A673 (cell line): ENCODE measurements at regions not wholly inside any gene's neighbourhood (a gene's known extent, or its start where the extent isn't known, plus 50 kb on each side); places are given as distances from the start of the nearest gene placed in this dataset.

ENCODE experiments used
- EZH2 ChIP-seq: fragments of 200-600 bp; sonication (generic); IDR thresholded peaks from 2 replicates; pipeline ENCODE4 v1.6.1; 2017; ENCODE audit warnings: borderline replicate concordance, low read depth, mild to moderate bottlenecking, mixed read lengths, antibody characterized with exemption, low read length; ENCODE audit not compliant: poor library complexity, severe bottlenecking
- TF ChIP-seq, protein P1 (sequence below): fragments of 300-800, 200-600 bp; sonication (generic); conservative IDR thresholded peaks from 2 replicates; pipeline ENCODE4 v1.5.1; 2017; ENCODE audit warnings: low read depth, mild to moderate bottlenecking, antibody characterized with exemption, low read length, moderate library complexity, mixed read lengths

DNA sequence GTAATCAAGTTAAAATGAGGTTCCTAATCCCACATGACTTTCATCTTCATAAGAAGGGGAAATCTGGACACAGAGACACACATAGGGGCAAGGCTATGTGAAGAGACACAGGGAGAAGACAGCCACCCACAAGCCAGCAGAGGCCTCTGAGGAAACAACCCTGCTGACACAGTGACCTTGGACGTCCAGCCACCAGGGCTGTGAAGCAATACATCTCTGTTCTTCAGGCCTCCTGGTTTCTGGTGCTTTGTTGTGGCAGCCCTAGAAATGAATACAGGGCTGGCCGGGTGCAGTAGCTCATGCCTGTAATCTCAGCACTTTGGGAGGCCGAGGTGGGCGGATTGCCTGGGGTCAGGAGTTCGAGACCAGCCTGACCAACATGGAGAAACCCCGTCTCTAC is 183.9 kb downstream of the CXCL12 start:
- TF ChIP-seq, protein P1, sequence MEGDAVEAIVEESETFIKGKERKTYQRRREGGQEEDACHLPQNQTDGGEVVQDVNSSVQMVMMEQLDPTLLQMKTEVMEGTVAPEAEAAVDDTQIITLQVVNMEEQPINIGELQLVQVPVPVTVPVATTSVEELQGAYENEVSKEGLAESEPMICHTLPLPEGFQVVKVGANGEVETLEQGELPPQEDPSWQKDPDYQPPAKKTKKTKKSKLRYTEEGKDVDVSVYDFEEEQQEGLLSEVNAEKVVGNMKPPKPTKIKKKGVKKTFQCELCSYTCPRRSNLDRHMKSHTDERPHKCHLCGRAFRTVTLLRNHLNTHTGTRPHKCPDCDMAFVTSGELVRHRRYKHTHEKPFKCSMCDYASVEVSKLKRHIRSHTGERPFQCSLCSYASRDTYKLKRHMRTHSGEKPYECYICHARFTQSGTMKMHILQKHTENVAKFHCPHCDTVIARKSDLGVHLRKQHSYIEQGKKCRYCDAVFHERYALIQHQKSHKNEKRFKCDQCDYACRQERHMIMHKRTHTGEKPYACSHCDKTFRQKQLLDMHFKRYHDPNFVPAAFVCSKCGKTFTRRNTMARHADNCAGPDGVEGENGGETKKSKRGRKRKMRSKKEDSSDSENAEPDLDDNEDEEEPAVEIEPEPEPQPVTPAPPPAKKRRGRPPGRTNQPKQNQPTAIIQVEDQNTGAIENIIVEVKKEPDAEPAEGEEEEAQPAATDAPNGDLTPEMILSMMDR: no peak
- TF ChIP-seq EZH2: no peak
